Islet of Langerhans (tissue), 1 donor: ENCODE measurements at regions not wholly inside any gene's neighbourhood (a gene's known extent, or its start where the extent isn't known, plus 50 kb on each side); places are given as distances from the start of the nearest gene placed in this dataset.
"Not testable (repeated sequence)": the region's sequence is repeated elsewhere in the genome, so short reads cannot be mapped to it uniquely, and the experiment has no call there.

Source experiments
- FAIRE-seq: peaks from one replicate; lab custom pipeline; 2011; peaks lifted over from hg19 to GRCh38; lab: Jason Lieb, UNC

DNA sequence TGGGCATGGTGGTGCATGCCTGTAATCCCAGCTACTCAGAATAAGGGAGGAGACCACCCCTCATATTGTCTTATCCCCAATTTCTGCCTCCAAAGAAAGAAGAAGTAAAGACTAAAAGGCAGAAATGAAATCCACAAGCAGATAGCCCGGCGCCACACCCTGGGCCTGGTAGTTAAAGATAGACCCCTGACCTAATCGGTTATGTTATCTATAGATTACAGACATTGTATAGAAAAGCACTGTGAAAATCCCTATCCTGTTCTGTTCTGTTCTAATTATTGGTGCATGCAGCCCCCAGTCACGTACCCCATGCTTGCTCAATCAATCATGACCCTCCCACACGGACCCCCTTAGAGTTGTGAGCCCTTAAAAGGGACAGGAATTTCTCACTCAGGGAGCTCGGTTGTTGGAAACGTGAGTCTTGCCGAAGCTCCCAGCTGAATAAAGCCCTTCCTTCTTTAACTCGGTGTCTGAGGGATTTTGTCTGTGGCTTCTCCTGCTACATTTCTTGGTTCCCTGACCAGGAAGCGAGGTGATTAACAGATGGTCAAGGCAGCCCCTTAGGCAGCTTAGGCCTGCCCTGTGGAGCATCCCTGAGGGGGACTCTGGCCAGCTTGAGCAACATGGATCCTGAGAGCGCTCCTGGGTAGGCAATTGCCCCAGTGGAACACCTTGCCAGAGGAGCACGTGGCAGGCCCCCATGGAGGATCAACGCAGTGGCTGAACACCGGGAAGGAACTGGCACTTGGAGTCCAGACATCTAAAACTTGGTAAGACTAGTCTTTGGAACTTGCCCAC lies 188.7 kb upstream of the NDUFV2 start:
- FAIRE-seq, result not testable (repeated sequence)

DNA sequence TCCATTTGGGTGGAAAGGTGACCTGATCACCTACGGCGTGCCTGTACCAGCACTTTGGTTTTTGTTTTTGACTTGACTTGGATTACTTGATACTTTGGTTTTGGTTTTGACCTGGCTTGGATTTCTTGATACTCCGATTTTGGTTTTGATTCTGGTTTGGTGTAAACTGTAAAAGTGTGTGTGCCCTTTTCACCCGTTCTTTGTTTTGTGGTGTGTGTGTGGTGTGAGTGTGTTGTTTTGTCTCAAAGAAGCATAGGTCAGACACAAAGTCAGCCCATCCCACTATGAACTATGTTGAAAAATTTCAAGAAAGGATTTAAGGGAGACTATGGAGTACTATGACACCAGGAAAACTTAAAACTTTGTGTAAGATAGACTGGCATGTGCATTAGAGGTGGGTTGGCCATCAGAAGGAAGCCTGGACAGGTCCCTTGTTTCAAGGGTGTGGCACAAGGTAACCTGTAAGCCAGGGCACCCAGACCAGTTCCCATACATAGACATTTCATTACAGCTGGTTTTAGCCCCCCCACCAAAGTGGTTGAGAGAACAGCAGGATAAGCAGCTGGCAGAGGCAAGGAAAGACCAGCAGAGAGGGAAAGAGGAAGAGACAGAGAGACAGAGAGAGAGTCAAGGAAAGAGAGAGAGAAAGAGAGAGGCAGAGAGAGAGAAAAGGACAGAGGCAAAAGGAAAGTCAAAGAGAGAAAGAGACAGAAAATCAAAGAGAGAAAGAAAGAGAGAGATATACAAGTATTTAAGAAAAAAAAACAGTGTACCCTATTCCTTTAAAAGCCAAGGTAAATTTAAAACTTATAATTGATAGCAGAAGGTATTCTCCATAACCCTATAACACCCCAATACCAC lies 187.9 kb upstream of the NDUFV2 start:
- not testable (repeated sequence) for FAIRE-seq

DNA sequence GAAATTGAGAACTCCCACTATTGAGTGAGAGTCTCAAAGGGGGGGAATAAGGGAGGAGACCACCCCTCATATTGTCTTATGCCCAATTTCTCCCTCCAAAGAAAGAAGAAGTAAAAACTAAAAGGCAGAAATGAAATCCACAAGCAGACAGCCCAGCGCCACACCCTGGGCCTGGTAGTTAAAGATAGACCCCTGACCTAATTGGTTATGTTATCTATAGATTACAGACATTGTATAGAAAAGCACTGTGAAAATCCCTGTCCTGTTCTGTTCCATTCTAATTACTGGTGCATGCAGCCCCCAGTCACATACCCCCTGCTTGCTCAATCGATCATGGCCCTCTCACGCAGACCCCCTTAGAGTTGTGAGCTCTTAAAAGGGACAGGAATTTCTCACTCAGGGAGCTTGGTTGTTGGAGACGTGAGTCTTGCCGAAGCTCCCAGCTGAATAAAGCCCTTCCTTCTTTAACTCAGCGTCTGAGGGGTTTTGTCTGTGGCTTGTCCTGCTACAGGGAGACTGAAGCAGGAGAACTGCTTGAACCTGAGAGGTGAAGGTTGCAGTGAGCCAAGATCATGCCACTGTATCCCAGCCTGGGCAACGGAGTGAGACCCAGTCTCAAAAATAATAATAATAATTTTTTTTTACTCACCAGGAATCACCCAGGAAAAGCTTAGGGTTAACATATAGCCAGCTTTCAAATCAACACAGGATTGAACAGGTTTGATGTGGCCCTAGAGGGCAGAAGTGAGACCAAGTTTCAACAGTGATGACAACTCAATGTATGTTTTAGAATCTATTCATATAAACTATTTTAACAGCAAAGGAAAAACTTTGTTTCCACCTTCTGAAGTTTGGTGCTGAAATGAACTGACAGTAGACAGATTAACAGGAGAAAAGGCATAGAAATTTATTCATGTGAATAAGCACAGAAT lies 181.4 kb upstream of the NDUFV2 start:
- not testable (repeated sequence) for FAIRE-seq

DNA sequence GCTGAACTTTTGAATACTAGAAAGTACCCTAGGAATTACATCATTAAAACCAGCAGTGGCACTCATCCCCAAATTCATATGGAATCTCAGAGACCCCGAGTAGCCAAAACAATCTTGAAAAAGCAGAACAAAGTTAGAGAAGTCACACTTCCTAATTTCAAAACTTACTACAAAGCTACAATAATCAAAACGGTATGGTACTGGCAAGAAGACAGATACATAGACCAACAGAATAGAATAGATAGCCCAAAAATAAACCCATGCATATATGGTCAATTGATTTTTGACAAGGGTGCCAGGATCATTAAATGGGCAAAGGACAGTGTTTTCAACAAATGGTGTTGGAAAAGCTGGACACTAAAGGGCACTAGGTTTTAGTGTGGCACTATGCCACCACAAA lies 176.0 kb upstream of the NDUFV2 start:
- no peak for FAIRE-seq

DNA sequence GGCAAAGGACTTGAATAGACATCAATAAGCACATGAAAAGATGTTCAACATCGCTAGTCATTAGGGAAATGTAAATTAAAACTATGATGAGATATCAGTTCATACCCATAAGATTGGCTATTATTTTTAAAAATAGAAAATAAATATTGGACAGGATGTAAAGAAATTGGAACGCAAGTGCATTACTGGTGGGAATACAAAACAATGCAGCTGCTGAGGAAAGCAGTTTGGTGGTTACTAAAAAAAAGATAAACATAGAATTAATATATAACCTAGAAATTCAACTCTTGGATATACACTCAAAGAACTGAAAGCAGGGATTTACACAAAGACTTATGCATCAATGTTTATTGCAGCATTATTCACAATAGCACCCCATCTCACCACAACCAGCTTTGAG lies 174.5 kb upstream of the NDUFV2 start:
- no peak for FAIRE-seq

DNA sequence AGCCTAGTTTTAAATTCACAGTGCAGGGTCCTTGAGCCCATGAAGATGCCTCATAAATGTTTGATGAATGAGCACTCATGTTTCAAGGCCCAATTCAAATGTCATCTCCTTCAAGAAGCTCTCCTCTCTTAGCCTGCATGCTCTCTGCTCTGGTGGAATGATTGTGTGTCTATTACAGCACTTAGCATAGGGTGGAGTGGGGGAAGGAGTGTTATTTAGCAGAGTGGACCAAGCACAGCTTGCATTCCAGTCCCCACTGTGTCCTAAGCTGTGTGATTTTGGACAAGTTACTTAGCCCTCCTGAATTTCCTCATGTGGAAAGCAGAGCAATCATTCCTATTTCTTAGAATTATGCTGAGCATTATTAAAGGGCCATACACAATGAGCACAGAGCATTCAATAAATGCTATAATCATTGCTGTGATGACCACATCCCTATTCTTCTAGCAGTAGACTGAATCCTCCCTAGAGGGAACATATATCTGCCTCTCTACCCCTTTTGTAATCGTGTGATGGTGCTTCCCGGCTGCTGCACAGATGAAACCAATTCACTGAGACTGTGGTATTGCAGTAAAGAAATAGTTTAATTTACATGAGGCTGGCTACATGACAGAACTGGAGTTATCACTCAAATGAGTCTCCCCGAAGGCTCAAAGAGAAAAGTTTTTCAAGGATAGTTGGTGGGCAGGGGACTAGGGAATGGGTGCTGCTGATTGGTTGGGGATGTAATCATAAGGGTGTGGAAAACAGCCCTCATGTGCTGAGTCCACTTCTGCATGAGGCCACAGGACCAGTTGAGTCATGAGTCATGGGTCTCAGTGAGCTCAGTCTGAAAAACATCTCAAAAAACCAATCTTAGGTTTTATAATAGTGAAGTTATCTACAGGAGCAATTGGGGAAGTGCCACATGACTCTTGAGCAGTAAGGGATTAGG lies 173.4 kb upstream of the NDUFV2 start:
- no peak for FAIRE-seq

DNA sequence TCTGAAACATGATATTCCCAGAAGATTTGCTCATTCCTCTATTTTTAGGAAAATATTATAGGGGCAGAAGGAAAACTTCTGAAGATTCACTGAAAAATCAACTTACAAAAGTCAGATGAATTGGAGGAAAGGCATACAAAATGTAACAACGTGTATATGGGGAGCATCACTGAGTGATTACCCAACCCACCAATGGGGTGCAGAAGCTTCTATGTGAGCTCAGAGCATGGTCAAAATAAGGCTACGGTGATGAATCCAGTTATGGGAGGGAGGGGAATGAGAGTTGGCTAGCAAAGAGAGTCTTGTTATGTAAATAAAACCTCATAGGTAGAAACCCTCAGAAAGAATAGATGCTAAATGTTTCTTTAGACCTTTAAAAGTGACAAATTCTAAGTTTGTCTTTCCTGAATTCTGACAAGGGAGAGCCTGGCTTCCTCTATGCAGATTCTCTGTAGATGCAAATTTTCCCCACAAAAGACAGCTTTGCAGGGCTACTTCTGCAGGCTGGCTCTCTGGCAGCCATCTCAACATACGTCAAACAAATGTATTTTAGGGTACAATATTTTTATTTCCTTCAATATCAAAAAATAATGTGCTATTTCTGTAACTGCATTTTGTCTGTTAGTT lies 171.4 kb upstream of the NDUFV2 start:
- no peak for FAIRE-seq

DNA sequence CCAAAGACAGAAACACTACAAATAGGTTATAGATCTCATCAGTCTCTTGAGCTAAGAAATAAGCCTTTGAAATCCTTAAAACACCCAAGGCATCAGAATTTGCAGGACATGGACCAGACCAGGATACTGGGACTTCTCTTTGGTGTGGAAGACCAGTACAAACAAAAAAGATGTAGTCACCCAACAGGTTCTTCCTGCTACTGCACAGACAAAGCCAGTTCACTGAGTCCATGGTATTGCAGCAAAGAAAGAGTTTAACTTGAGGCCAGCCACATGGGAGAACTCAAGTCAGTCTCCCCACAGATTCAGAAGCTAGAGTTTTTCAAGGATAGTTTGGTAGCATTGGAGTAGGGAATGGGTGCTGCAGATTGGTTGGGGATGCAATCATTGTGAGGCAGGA lies 169.6 kb upstream of the NDUFV2 start:
- FAIRE-seq, result no peak

DNA sequence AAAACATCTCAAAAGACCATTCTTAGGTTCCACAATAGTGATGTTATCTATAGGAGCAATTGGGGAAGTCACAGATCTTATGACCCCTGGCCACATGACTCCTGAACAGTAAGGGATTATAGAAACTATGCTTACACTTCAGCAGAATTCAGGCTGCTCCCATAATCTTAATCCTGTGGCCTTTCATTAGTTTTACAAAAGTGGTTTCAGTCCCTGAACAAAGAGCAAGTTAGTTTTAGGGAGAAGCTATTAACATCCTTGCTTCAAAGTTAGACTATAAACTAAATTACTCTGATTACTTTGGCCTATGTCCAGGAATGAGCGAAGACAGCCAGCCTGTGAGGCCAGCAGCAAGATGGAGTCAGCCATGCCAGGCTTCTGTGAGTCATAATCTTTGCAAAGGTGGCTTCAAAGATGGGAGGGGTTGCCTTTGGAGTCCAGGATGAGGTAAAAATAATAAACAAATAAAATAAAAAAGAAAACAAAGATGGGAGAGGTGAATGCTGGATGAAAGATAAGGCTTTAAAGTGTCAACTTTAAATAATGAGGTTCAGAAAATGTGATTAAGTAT lies 168.7 kb upstream of the NDUFV2 start:
- FAIRE-seq, result no peak

DNA sequence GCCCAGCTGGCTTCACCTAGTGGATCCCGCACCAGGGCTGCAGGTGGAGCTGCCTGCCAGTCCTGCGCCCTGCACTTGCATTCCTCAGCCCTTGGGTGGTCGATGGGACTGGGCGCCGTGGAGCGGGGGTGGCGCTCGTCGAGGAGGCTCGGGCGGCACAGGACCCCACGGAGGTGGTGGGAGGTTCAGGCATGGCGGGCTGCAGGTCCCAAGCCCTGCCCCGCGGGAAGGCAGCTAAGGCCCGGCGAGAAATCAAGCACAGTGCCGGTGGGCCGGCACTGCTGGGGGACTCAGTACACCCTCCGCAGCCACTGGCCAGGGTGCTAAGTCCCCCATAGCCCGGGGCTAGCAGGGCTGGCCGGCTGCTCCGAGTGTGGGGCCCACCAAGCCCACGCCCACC lies 167.2 kb upstream of the NDUFV2 start:
- FAIRE-seq, result not testable (repeated sequence)

DNA sequence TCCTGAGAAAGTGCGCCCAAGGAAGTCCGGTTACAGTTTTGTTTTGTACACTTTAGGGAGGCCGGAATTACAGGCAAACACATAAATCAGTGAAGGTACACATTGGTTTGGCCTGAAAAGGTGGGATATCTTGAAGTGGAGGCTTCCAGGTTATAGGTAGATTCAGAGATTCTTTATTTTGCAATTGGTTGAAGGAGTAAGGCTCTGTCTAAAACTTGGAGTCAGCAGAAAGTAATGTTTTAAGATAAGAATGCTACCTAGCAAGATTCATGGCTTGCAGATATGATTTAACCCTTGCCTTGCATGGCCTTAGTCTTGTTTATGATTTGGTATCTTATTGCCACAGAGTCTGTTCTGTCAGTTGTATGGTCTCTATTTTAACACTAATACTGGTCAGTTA lies 165.9 kb upstream of the NDUFV2 start:
- FAIRE-seq, result no peak

DNA sequence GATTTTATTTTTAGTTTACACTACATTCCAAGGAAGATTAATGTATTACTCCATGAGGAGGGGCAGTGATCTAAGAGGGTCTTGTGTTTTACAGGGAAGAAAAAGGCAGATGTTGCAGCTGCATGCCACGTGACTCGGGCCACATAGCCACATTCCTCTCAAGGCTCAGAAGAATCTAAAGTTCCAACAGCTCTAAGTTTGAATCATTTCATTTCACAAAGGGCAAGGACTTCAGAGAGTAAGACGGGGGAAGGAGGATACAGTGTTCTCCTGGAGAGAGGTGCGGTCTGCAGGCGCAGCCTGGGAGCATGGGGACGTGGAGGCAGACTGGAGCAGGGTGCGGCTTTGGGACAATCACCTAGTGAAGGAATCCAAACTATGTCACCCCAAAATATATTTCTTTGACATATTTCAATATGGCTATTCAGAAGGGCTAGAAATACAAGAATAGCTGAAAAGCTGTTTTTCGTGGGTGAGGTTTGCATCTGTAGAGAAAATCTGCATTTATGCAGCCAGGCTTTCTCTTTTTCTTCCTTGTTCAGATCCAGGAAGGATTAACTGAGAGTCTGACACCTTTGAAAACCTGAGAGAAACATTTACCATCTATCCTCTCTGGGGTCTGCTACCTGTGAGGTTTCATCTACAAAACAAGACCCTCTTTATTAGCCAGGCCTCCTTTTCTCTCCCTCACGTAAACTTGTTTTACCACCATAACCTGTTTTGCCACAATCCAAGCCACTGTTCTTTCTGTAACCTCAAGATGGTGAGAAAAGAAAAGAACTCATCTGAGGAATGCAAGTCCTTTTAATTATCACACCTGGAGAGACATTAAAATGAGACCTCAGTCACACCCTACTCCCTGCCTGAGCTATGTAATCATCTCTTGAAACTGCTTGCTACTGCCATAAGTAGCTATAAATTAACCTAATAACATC lies 165.1 kb upstream of the NDUFV2 start:
- FAIRE-seq, result no peak

DNA sequence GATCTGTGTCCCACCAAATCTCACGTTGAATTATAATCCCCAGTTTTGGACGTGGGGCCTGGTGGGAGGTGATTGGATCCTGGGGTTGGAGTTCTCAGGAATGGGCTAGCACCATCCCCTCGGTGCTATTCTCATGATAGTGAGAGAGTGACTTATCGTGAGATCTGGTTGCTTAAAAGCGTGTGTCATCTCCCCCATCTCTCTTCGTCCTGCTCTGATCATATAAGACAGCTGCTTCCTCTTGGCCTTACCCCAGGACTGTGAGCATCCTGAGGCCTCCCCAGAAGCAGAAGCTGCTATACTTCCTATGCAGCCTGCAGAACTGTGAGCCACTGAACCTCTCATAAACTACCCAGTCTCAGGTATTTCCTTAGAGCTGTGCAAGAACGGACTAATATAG lies 163.7 kb upstream of the NDUFV2 start:
- FAIRE-seq, result no peak

DNA sequence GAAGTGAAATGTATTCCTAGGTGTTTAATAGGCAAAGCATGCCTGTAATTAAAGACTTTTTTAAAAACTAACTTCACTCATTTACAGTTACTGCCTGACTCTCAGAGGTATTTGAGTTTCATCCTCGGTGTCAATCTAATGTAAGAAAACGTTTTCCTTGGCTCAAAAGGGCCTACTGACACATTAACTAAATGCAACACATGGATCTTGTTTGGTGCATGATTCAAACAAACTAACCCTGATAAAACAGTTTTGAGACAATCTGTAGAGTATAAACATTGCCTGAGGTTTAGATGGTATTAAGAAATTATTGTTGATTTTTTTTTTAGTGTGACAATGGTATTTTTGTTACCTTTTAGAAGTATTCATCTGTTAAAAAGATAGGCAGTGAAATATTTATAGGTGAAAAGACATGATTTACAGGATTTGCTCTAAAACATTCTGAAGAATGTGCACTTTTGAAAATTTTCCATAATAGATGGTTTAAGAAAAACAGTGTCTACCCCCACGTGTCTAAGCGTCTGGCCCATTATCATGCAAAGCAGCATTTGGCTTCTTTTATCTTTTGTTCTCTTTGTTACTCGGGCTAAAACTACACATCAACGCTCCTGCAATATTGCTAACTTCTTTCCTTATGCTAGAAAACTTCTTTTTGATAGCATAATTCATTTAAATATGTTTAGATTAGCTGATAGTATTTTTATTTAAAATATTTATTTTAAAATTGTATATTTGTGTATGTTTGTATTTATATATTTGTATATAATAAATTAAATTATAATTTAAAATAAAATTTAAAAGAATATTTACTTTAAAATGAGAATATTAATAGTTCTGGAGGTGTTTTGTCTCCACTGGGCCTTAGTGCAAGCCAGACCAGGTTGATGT lies 160.2 kb upstream of the NDUFV2 start:
- no peak for FAIRE-seq

DNA sequence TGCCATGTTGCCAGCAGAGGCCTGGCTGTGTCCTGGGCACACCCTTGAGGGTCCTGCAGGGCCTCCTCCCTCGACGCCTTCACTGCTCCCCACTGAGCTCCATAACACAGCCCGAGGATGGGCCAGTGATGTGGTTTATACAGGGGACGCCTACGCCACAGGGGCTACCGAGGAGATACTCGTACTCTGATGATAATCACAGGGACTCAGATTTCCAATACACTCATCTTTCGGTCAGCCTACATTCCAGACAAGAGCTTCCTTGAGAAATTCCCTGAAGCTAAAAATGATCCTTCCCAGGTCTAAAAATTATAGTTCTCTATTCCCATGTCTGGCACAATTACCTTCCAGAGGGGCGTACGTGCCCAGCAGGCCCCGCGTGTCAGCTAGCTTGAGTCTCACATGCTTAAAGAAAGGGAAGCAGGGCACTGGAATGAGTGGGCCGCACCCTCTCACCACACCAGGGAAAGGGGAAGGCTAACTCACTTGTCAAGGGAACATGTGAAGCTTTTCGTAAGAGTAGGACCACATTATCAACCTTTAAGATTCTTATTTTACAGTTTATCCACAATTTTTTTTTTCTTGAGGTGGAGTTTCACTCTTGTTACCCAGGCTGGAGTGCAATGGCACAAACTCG lies 159.5 kb upstream of the NDUFV2 start:
- FAIRE-seq, result no peak

DNA sequence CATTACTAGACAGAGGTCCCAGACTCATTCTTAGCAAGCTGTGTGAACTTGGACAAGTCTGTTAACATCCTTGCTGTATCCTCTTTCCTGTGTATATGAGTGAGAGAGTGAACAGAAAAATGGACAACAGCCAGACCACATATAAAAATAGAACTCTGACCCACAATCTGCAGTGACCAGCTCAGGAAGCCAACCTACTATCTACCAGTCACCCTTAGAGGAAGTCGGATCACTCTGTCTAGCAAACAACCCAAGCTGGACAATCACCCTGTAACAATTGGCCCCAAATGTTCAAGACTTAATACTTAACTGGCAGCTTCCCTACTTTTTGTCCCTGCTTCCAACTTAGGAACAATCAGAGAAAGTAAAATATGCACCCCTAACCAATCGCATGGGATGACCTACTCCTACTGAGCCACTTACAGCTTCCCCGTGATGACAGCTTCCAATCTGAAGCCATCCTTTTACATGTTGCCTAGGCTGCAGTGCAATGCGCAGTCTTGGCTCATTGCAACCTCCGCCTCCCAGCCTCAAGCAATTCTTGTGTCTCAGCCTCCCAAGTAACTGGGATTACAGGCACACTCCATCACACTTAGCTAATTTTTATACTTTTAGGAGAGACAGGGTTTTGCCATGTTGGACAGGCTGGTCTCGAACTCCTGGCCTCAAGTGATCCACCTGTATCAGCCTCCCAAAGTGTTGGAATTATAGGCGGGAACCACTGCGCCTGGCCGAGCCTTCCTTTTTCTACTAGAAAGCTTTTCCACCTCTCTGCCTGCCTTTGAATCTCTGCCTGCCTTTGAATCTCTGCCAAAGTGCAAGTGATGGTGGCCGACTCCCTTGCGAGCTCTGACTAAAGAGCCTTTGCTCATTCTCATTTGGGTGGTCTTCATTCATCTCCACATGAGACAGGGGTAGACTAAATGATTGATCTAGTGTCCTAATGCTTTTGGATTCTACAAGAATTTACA lies 158.3 kb upstream of the NDUFV2 start:
- FAIRE-seq, result no peak

DNA sequence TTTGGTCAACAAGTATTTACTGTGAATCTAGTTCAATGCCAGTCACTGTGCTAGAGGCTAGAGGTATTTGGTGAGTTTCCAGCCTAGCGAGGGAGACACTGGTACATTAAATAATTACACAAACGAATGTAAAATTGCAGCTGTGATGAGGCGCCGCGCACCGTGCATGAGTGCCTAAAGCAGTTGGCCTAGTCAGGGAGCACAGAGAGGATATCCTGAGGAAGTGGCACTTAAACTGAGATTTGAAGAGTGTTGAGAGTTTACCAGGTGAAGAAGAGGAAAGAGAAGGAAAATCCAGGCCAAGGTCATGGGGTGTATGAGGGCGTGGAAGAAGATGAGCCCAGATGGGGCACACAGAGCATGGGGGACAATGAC lies 157.6 kb upstream of the NDUFV2 start:
- FAIRE-seq, result no peak
